DOHH2 (cell line): ENCODE measurements at regions not wholly inside any gene's neighbourhood (a gene's known extent, or its start where the extent isn't known, plus 50 kb on each side); places are given as distances from the start of the nearest gene placed in this dataset.

Source experiments
- H3F3A ChIP-seq: fragments of 200-600 bp; sonication (generic), shearing (Covaris generic); 2 replicates; pipeline ENCODE4 v1.6.0; 2016; ENCODE audit warnings: antibody characterized with exemption, mild to moderate bottlenecking; ENCODE audit not compliant: control insufficient read depth, insufficient read depth
- H3K27ac ChIP-seq: fragments of 200-600 bp; sonication (generic); 2 replicates; pipeline ENCODE4 v1.5.1; 2014; ENCODE audit warnings: low read depth, mild to moderate bottlenecking, low read length, moderate library complexity
- H3K27me3 ChIP-seq: fragments of 200-600 bp; sonication (generic); 2 replicates; pipeline ENCODE4 v1.6.1; 2014; ENCODE audit warnings: mild to moderate bottlenecking, low read length, mixed read lengths; ENCODE audit not compliant: control insufficient read depth
- H3K36me3 ChIP-seq: fragments of 200-600 bp; sonication (generic); 2 replicates; pipeline ENCODE4 v1.6.1; 2014; ENCODE audit warnings: mild to moderate bottlenecking, low read length, moderate library complexity, mixed read lengths; ENCODE audit not compliant: control insufficient read depth
- H3K4me1 ChIP-seq: fragments of 200-600 bp; sonication (generic); 2 replicates; pipeline ENCODE4 v1.6.1; 2014; ENCODE audit warnings: mild to moderate bottlenecking, low read length, mixed read lengths; ENCODE audit not compliant: control insufficient read depth
- H3K4me2 ChIP-seq: fragments of 200-600 bp; sonication (generic); 2 replicates; pipeline ENCODE4 v1.6.0; 2014; ENCODE audit warnings: mild to moderate bottlenecking, low read length, moderate library complexity
- H3K4me3 ChIP-seq: fragments of 200-600 bp; sonication (generic); 2 replicates; pipeline ENCODE4 v1.5.1; 2014; ENCODE audit warnings: mild to moderate bottlenecking, low read length, mixed read lengths
- H3K79me2 ChIP-seq: fragments of 200-600 bp; sonication (generic); 2 replicates; pipeline ENCODE4 v1.6.1; 2014; ENCODE audit warnings: mild to moderate bottlenecking, low read length, mixed read lengths; ENCODE audit not compliant: control insufficient read depth
- H3K9me2 ChIP-seq: fragments of 200-600 bp; sonication (generic); replicated peaks from 2 replicates; pipeline ENCODE4 v1.6.1; 2014; ENCODE audit warnings: mild to moderate bottlenecking, low read length, mixed read lengths; ENCODE audit not compliant: control insufficient read depth
- H3K9me3 ChIP-seq: fragments of 200-600 bp; sonication (generic); 2 replicates; pipeline ENCODE4 v1.6.1; 2014; ENCODE audit warnings: antibody characterized with exemption, low read length, mixed read lengths; ENCODE audit not compliant: control insufficient read depth, insufficient read depth
- H4K20me1 ChIP-seq: fragments of 200-600 bp; sonication (generic); 2 replicates; pipeline ENCODE4 v1.6.0; 2014; ENCODE audit warnings: low read depth, mild to moderate bottlenecking, antibody characterized with exemption, low read length, moderate library complexity; ENCODE audit not compliant: control insufficient read depth, insufficient read depth
- CTCF ChIP-seq: fragments of 200-600 bp; sonication (generic); IDR thresholded peaks from one replicate; pipeline ENCODE4 v1.5.1; 2014; ENCODE audit warnings: antibody characterized with exemption, mild to moderate bottlenecking, low read depth, low read length; ENCODE audit not compliant: poor library complexity, severe bottlenecking
- EZH2phosphoT487 ChIP-seq: fragments of 200-600 bp; sonication (generic); IDR thresholded peaks from 2 replicates; pipeline ENCODE4 v1.6.1; 2017; ENCODE audit warnings: borderline replicate concordance, mild to moderate bottlenecking, antibody characterized with exemption, low read length, moderate library complexity, mixed read lengths

- Histone ChIP-seq H4K20me1 (no peaks in the 10 kb centered on the region), H3K9me3 (no peaks in the 10 kb centered on the region), H3K9me2 (no peaks in the 10 kb centered on the region), H3K27ac (no peak overlapping the region), H3K27me3 (no peaks in the 10 kb centered on the region), H3F3A (no peaks in the 10 kb centered on the region), H3K79me2 (no peaks in the 10 kb centered on the region), H3K36me3 (no peaks in the 10 kb centered on the region), H3K4me3 (no peak overlapping the region), H3K4me1 (no peaks in the 10 kb centered on the region), H3K4me2 (no peak overlapping the region)
- TF ChIP-seq EZH2phosphoT487, result no peak
- TF ChIP-seq CTCF, result no peak
Measured at GRCh38 chr2:120817956-120818325, 82.3 kb downstream of the GLI2 start.

GRCh38 chr2:120818441-120818920 is 82.8 kb downstream of the GLI2 start:
- Histone ChIP-seq H3K9me3 (no peaks in the 10 kb centered on the region), H3K27me3 (no peaks in the 10 kb centered on the region), H3K4me3 (no peak overlapping the region), H4K20me1 (no peaks in the 10 kb centered on the region), H3K4me1 (no peaks in the 10 kb centered on the region), H3F3A (no peaks in the 10 kb centered on the region), H3K36me3 (no peaks in the 10 kb centered on the region), H3K4me2 (no peak overlapping the region), H3K79me2 (no peaks in the 10 kb centered on the region), H3K27ac (no peak overlapping the region), H3K9me2 (no peaks in the 10 kb centered on the region)
- no peak for TF ChIP-seq CTCF
- TF ChIP-seq EZH2phosphoT487, result no peak

GRCh38 chr2:120819720-120820210 is 84.1 kb downstream of the GLI2 start:
- H3K79me2 ChIP-seq, result no peaks in the 10 kb centered on the region
- no peaks in the 10 kb centered on the region for H3K36me3 ChIP-seq
- H4K20me1 ChIP-seq, result no peaks in the 10 kb centered on the region
- no peak overlapping the region for H3K4me3 ChIP-seq
- no peak for TF ChIP-seq CTCF
- no peak for TF ChIP-seq EZH2phosphoT487
- no peak overlapping the region for H3K27ac ChIP-seq
- no peaks in the 10 kb centered on the region for H3K9me3 ChIP-seq
- no peaks in the 10 kb centered on the region for H3K9me2 ChIP-seq
- H3K27me3 ChIP-seq, result no peaks in the 10 kb centered on the region
- H3K4me2 ChIP-seq, result no peak overlapping the region
- no peaks in the 10 kb centered on the region for H3K4me1 ChIP-seq
- H3F3A ChIP-seq, result no peaks in the 10 kb centered on the region
